ENCODE measurements at regions not wholly inside any gene's neighbourhood (a gene's known extent, or its start where the extent isn't known, plus 50 kb on each side); places are given as distances from the start of the nearest gene placed in this dataset.

DNA sequence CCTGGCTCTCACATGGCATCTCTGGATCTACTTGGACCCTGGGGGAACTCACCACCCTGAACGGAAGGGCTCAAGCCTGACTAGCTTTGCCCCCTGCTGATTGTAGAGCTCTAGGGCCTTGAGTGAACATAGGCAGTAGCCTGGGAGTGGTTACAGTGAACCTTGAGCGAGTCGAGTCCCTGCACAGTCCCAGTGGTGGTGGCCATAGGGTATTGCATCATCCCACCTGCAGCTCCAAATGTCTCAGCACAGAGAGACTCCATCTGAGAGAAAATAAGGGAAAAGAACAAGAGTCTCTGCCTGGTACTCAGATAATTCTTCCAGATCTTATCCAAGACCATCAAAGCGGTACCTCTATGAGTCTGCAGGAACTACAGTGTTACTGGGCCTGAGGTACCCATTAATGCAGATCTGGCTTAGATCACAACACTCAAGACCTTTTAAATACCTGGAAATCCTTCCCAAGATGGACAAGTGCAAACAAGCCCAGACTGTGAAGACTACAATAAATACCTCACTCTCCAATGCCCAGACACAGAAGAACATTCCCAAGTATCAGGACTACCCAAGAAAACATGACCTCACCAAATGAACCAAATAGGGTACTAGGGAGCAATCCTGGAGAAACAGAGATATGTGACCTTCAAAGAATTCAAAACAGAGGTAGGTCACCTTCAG lies 167.5 kb upstream of the TET2 start:
- FAIRE-seq, result no peak
- no peaks in the 10 kb centered on the region for H3K27me3 ChIP-seq (replicated peaks in 1 of 4; ENCODE audit: control insufficient read depth in 3 of 4, extremely low read depth in 1 of 4, insufficient read depth in 3 of 4, low read length in 3 of 4)
- no peaks in the 10 kb centered on the region for H3K36me3 ChIP-seq (ENCODE audit: control insufficient read depth in 2 of 4, insufficient read depth in 4 of 4, low read length in 3 of 4)
- H3K18ac ChIP-seq (ENCODE audit: extremely low read depth, low read length), result 0 out of 2 replicates have a peak overlapping the region, but pooled peaks have one; percentile 6
- H2AFZ ChIP-seq (ENCODE audit: low read length), result no peak overlapping the region; the same call in 1 of the 2 replicates
- no peak overlapping the region for H2BK12ac ChIP-seq (ENCODE audit: low read depth, low read length)
- TF ChIP-seq ATF3 (IDR thresholded peaks at IDR 0.05; ENCODE audit: insufficient read depth, low read depth, low read length) (no peak), CEBPB (IDR thresholded peaks at IDR 0.05; ENCODE audit: low read depth, low read length) (peak; percentile 42; the same call in 1 of the 2 replicates)
- H2BK15ac ChIP-seq (ENCODE audit: low read length), result no peak overlapping the region
- no peak overlapping the region for H3K27ac ChIP-seq (ENCODE audit: low read depth, low read length)
- no peak overlapping the region for H3K56ac ChIP-seq (replicated peaks; ENCODE audit: insufficient read length, low read depth, low read length)
- CTCF ChIA-PET (ENCODE audit: partially characterized antibody), result no interaction called here
- POLR2A ChIA-PET (ENCODE audit: partially characterized antibody), result no interaction called here
- no peak overlapping the region for H4K8ac ChIP-seq (ENCODE audit: extremely low read depth, insufficient read depth, low read length)
- H3K9ac ChIP-seq (replicated peaks in 1 of 4; ENCODE audit: extremely low read depth in 1 of 4, low read depth in 3 of 4, low read length in 3 of 4), result no peak overlapping the region
- H3K14ac ChIP-seq (ENCODE audit: insufficient read length), result no peak overlapping the region
- no peak overlapping the region for H2BK20ac ChIP-seq (ENCODE audit: low read length)
- H3K23me2 ChIP-seq (ENCODE audit: low read depth, low read length), result no peaks in the 10 kb centered on the region
- no peak overlapping the region for H2BK120ac ChIP-seq (replicated peaks; ENCODE audit: low read depth, low read length)
- 86% methylated on average over 4 of the region's 4 CpGs; no CpG with 5 or more reads in 1 of the 2 experiments for WGBS, 2 experiments (ENCODE audit: extremely low coverage in 1 of 2, insufficient coverage in 1 of 2, insufficient read length in 1 of 2, insufficient replicate concordance in 2 of 2, low coverage in 1 of 2, low lambda C conversion rate in 2 of 2, missing lambda C conversion rate in 1 of 2)
- H2AK5ac ChIP-seq (ENCODE audit: low read depth, low read length), result no peak overlapping the region
- H3K79me2 ChIP-seq (ENCODE audit: control insufficient read depth in 1 of 2, insufficient read depth in 2 of 2, low read length in 2 of 2), result no peaks in the 10 kb centered on the region
- H3K4me2 ChIP-seq (ENCODE audit: insufficient read depth in 1 of 2, low read depth in 2 of 2, low read length in 2 of 2), result no peak overlapping the region
- H3K79me1 ChIP-seq (ENCODE audit: low read depth, low read length), result no peaks in the 10 kb centered on the region
- no peak overlapping the region for H2BK5ac ChIP-seq (ENCODE audit: low read depth, low read length)
- no peak overlapping the region for H4K91ac ChIP-seq (replicated peaks; ENCODE audit: insufficient read length, low read length)
- no peak for DNase-seq (ENCODE audit: low read depth in 1 of 2, low spot score in 2 of 2)
- no peaks in the 10 kb centered on the region for H3K9me3 ChIP-seq (ENCODE audit: insufficient read depth in 2 of 2, low read depth in 1 of 2, low read length in 1 of 2)
- H4K20me1 ChIP-seq (replicated peaks in 1 of 2; ENCODE audit: control insufficient read depth in 1 of 2, insufficient read depth in 2 of 2, low read length in 2 of 2), result no peaks in the 10 kb centered on the region
- no peak overlapping the region for H3K4ac ChIP-seq (replicated peaks; ENCODE audit: insufficient read length, low read depth, low read length)
- H4K5ac ChIP-seq (ENCODE audit: insufficient read length, low read depth, low read length), result no peak overlapping the region
- H3K4me1 ChIP-seq (replicated peaks in 1 of 4; ENCODE audit: control insufficient read depth in 3 of 4, insufficient read depth in 4 of 4, low read length in 3 of 4), result no peaks in the 10 kb centered on the region
- no peak overlapping the region for H3K23ac ChIP-seq (ENCODE audit: insufficient read length)
- no peak overlapping the region for H3K4me3 ChIP-seq (ENCODE audit: extremely low read depth in 1 of 4, insufficient read depth in 2 of 4, low read depth in 3 of 4, low read length in 4 of 4)

Data from H1 (cell line).